D721Med (cell line): ENCODE measurements at regions not wholly inside any gene's neighbourhood (a gene's known extent, or its start where the extent isn't known, plus 50 kb on each side); places are given as distances from the start of the nearest gene placed in this dataset.
"Not testable (repeated sequence)": the region's sequence is repeated elsewhere in the genome, so short reads cannot be mapped to it uniquely, and the experiment has no call there.

Experiments used
- DNase-seq: peaks from one replicate; pipeline ENCODE4 v3.0.0; 2011; ENCODE audit warnings: low spot score; ENCODE audit not compliant: insufficient read length
- FAIRE-seq: peaks from 2 replicates; lab custom pipeline; 2011; peaks lifted over from hg19 to GRCh38; lab: Jason Lieb, UNC
- CTCF ChIP-seq: IDR thresholded peaks from 2 replicates; pipeline ENCODE4 v1.5.1; 2012; ENCODE audit warnings: mild to moderate bottlenecking, control low read depth; ENCODE audit not compliant: insufficient read depth; ENCODE audit errors: missing control alignments

GRCh38 chr17:71855010-71855409 lies 265.8 kb upstream of the SOX9 start:
- TF ChIP-seq CTCF = no peak
- FAIRE-seq = no peak

GRCh38 chr17:71864755-71865154 lies 256.1 kb upstream of the SOX9 start:
- FAIRE-seq = no peak

More at GRCh38 chr17:71855010-71855409, 265.8 kb upstream of the SOX9 start:
- DNase-seq = no peak

GRCh38 chr17:71866095-71866494 lies 254.7 kb upstream of the SOX9 start:
- no peak for FAIRE-seq
- DNase-seq = no peak
- no peak for TF ChIP-seq CTCF

More at GRCh38 chr17:71864755-71865154, 256.1 kb upstream of the SOX9 start:
- no peak for TF ChIP-seq CTCF
- DNase-seq = no peak

GRCh38 chr17:71869293-71869692 lies 251.5 kb upstream of the SOX9 start:
- FAIRE-seq = no peak
- no peak for TF ChIP-seq CTCF
- DNase-seq = no peak

GRCh38 chr17:71869841-71870545 lies 250.8 kb upstream of the SOX9 start:
- FAIRE-seq (no peak), DNase-seq (no peak)
- no peak for TF ChIP-seq CTCF

GRCh38 chr17:71870546-71870862 lies 250.3 kb upstream of the SOX9 start:
- FAIRE-seq (no peak), DNase-seq (no peak)
- no peak for TF ChIP-seq CTCF

GRCh38 chr17:71872843-71873485 lies 247.9 kb upstream of the SOX9 start:
- TF ChIP-seq CTCF = no peak
- DNase-seq (no peak), FAIRE-seq (no peak)

- not testable (repeated sequence) for FAIRE-seq, DNase-seq
Observed at GRCh38 chr17:71874773-71875172, 246.0 kb upstream of the SOX9 start.
